Activated CD8-positive, alpha-beta memory T cell treated with anti-CD3 and anti-CD28 coated beads for 36 hours (primary cell): ENCODE measurements at regions not wholly inside any gene's neighbourhood (a gene's known extent, or its start where the extent isn't known, plus 50 kb on each side); places are given as distances from the start of the nearest gene placed in this dataset.
"Not testable (repeated sequence)": the region's sequence is repeated elsewhere in the genome, so short reads cannot be mapped to it uniquely, and the experiment has no call there.

ENCODE experiments used
- CTCF ChIA-PET: fragments of 350-600 bp; sonication (Branson Sonifier 250); formaldehyde crosslinking; loops from one replicate; lab custom pipeline; 2021; ENCODE audit warnings: antibody characterized with exemption; lab: Charles Lee
- POLR2A ChIA-PET: fragments of 350-600 bp; sonication (Branson Sonifier 250); formaldehyde crosslinking; loops from one replicate; lab custom pipeline; 2021; ENCODE audit warnings: antibody characterized with exemption; lab: Charles Lee

DNA sequence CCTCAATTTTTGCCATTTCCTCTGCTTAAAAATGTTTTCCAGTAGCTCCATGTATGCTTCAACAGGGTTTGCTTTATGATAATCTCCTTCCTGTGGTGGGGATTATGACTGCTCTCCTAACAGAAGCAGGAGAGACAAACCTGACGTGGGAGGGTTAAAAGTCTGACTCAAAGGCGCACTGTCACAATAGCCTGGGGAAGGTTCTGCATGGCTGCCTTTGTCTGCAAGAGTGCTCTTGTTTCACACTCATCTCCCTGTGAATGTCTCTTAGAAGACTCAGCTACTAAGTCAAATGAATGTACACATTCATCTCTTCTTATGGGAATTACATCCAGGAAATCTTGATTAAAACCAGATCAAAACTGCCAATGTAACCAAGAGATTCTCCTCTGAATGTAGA lies 90.9 kb upstream of the MTAP start:
- ChIA-PET POLR2A (no interaction called here), CTCF (no interaction called here)

DNA sequence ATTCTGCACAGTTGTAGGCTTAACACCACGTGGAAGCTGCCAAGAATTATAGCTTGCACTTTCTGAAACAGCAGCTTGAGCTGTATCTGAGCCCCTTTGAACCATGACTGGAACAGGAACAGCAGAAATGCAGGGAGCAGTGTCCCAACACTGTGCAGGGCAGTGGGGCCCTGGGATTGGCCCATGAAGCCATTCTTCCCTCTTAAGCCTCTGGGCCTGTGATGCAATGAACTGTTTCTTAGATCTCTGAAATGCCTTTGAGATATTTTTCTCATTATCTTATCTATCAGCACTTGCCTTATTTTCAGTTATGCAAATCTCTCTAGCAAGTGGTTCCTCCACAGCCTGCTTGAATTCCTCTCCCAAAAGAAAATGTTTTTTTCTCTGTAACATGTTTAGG lies 87.0 kb upstream of the MTAP start:
- ChIA-PET CTCF (no interaction called here), POLR2A (no interaction called here)

DNA sequence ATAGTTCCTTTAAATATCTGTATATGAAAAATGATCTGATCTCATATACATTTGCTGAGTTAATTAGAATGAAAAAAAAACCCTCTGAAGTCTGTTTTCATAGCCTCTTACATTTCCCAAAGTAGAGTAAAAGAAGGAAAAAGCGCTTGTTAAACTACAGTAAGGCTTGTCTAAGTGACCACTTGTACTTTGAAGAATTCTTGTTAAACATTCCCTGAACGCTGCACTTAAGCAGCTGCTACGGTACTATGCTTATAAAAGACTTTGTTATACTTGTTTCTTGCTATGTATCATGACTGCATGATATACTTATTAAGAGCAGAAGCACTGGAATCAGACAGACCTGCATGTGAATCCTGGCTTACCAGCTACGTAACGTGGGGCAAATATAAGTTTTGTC lies 81.7 kb upstream of the MTAP start:
- ChIA-PET CTCF (interaction anchor here (0.7 kb wide), 1 partner anchor 12 kb away, joined by 3 read pairs; no protein-coding TSS in a partner anchor), POLR2A (no interaction called here)

DNA sequence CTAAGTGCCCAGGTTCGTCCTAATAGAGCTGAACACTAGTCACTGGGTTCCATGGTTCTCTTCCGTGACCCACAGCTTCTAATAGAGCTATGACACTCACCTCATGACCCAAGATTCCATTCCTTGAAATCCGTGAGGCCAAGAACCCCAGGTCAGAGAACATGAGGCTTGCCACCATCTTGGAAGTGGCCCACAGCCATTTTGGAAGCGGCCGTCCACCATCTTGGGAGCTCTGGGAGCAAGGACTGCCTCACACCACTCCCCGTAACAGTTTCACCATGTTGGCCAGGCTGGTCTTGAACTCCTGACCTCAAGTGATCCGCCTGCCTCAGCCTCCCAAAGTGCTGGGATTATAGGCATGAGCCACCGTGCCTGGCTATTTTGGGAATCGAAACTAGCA lies 75.0 kb upstream of the MTAP start:
- POLR2A ChIA-PET: not testable (repeated sequence)
- CTCF ChIA-PET: interaction anchor here (1.4 kb wide), 1 partner anchor 10 kb away, joined by 3 read pairs; no protein-coding TSS in a partner anchor

DNA sequence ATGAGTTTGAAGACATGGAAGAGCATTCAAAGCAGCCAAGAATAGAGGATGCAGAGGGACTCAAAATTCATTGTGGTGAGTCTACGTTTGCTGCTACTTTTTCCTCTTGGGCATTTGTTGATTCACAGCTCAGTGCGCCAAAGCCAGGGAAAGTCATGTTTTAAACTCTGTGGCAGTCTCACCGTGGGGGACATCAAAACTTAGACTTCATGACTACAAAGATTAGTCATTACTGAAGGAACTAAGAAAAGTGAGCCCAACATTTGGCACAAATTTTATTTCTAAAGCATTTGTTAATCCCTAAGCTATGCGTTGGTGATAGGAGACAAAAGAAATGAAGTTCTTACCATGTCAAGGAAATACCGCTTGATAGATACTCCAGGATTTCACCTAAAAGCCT lies 73.7 kb upstream of the MTAP start:
- ChIA-PET CTCF (no interaction called here), POLR2A (no interaction called here)

DNA sequence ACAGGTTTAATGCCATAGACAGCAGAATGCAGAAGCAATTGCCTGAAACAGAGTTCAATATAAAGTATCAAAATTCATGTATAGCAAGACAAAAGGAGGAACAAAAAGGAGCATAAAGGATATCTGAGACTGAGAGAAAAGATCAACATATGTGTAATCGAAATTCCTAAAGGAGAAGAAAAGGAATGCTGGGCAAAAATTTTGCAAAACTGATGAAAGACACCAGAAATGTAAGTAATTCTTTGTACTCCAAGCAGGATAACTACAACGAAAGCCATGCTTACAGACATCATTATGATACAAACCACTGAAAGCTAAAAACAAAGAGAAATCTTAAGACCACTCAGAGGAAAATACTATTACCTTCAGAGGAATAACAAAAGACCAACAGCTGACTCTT lies 72.8 kb upstream of the MTAP start:
- ChIA-PET CTCF (no interaction called here), POLR2A (no interaction called here)

GRCh38 chr9:21730899-21731298 lies 71.5 kb upstream of the MTAP start:
- POLR2A ChIA-PET: no interaction called here
- CTCF ChIA-PET: no interaction called here

DNA sequence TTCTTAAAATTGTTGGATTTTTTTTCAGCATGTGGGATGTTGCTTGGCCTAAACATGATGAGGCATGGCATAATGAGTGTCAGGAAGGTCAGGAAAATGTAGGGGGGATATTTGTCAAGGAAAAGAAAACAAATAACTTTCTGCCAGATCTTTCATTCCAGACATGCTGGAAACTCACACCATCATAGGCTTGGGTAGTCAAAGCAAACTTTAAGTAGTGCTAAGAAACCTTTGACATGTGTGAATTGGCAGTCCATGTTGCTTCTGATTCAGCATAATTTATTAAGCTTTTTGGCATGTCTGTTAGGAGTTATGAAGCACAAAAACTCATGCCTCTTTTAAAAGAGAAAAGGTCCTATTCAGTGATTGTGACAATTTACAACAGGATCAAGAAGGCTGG lies 61.3 kb upstream of the MTAP start:
- ChIA-PET POLR2A (no interaction called here), CTCF (no interaction called here)

DNA sequence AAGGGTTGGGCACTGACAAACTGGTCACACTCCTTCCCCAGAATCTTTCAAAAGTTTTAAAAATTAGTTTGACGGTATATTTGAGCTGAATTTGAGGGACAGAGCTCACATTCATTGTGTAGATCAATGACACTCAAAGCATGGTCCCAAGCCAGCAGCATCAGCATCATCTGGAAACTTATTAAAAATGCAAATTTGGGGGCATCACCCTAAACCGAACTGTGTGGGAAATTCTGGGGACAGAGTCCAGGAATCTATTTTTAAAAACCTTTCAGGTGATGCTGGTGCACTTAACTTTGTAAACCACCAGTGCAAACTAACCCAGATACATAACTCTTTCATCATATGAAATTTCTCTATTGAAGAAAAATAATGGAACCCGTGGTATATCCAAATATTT lies 58.1 kb upstream of the MTAP start:
- CTCF ChIA-PET: no interaction called here
- POLR2A ChIA-PET: no interaction called here

DNA sequence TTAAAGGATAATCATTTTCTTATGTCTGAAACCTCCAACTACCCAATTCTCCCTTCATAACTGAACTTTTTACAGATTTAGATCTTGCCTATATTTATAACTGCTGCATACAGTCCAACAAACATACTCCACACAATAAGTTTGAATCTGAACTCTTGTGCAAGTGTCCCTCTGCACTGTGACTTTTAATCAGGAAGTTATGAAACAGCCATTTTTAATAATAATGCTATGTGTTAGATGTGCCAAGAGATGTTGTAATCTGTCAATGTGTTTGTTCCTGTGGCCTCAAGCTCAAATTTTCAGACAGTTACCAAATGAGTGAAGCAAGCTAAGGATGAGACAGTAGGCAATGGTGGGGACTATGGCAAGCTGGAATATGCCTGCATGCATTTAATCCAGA lies 57.6 kb upstream of the MTAP start:
- ChIA-PET POLR2A (no interaction called here), CTCF (no interaction called here)

DNA sequence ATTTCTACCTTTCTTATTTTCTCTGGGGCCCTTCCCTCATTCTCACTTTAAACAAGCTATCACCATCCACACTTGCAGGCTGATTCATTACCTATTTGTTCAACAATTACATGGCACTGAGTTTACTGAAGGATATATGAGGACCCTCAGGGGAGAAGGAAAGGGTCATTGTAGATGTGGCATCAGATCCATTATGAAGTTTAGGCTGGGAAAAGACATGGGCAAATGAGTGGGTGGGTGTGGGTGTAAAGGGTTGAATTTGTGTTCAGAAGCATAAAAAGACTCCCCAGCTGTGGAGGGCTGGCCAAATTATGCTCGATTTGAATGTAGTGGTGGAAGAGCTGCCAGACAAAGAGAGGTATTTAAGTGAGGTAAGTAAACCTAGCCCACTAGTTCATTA lies 55.9 kb upstream of the MTAP start:
- ChIA-PET CTCF (no interaction called here), POLR2A (no interaction called here)

GRCh38 chr9:21747175-21747574 lies 55.3 kb upstream of the MTAP start:
- ChIA-PET POLR2A (no interaction called here), CTCF (no interaction called here)

DNA sequence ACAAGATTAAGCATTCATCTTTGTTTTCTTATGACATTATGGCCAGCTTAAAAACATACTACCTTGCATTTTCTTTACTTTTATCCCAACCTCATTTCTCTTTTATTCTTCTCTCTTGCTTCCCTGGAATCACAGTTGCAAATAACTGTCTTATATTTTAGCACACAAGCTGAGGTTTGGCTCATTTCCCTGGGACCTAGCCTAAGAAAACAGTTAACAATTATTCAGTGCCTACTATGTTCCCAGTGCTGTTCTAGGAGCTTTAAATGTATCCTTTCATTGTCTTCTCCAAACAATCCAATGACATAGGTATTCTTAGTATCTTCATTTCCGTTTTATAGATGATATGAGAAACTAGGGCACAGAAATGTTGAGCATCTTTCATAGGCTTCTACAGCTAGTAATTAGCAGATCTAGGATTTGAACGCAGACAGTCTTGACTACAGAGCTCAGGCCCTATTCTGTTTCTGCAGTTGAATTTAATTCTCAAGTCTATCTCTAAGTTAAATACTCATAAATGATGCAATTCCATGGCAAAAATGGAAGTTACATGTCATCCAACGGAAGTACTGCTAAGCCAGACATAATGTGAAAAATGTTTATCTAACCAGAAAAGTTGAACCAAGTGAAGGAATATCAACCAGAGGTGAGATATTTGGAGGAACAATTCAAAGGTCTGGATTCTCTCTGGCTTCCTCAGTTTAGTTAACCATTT lies 52.3 kb upstream of the MTAP start:
- POLR2A ChIA-PET: no interaction called here

GRCh38 chr9:21751998-21752397 lies 50.4 kb upstream of the MTAP start:
- CTCF ChIA-PET: no interaction called here
- POLR2A ChIA-PET: interaction anchor here (0.6 kb wide), 1 partner anchor 56 kb away, joined by 6 read pairs; no protein-coding TSS in a partner anchor

More for the DNA sequence above, 52.3 kb upstream of the MTAP start:
- CTCF ChIA-PET: no interaction called here
